RCC 7860 (cell line): ENCODE measurements at regions not wholly inside any gene's neighbourhood (a gene's known extent, or its start where the extent isn't known, plus 50 kb on each side); places are given as distances from the start of the nearest gene placed in this dataset.
"Not testable (repeated sequence)": the region's sequence is repeated elsewhere in the genome, so short reads cannot be mapped to it uniquely, and the experiment has no call there.

Experiments used
- DNase-seq: peaks from one replicate; pipeline ENCODE4 v3.0.0-alpha.2; 2015; ENCODE audit warnings: low spot score
- FAIRE-seq: peaks from 2 replicates; lab custom pipeline; 2012; peaks lifted over from hg19 to GRCh38; lab: Jason Lieb, UNC

GRCh38 chr7:79787096-79787495 is 333.6 kb upstream of the MAGI2 start:
- FAIRE-seq = no peak
- DNase-seq = no peak

DNA sequence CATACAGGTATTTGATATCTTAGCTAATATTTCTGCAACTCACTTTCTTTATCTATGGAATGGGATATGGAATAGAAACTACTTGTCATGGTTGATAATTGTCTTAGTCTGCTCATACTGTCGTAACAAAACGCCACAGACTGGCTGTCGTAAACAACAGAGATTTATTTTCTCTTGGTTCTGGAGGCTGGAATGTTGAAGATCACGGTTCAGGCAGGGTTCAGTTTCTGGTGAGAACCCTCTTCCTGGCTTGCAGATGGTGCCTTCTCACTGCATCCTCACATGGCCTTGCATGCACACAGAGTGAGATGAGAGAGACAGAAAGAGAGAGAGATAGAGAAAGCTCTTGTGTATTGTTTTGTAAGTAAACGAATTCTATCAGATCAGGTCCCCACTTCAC is 332.7 kb upstream of the MAGI2 start:
- DNase-seq (no peak), FAIRE-seq (no peak)

- FAIRE-seq (no peak), DNase-seq (no peak)
Observed at GRCh38 chr7:79785556-79785955, 332.1 kb upstream of the MAGI2 start.

GRCh38 chr7:79782906-79783305 is 329.4 kb upstream of the MAGI2 start:
- no peak for DNase-seq
- no peak for FAIRE-seq

DNA sequence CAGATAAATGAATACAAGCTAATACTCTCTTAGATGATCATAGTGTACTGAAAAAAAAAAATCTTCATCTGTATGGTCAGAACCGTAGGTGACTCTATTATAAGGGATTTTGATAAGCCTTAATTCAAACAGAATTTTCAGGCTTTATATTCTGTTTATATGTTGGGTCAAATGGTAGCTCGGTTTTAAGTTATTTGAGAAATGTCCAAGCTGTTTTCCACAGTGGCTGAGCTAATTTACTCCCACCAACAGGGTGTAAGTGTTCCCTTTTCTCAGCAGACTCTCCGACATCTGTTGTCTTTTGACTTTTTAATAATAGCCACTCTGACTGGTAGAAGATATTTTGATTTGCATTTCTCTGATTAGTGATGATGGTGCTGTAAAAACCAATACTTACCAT is 328.8 kb upstream of the MAGI2 start:
- no peak for FAIRE-seq
- no peak for DNase-seq

DNA sequence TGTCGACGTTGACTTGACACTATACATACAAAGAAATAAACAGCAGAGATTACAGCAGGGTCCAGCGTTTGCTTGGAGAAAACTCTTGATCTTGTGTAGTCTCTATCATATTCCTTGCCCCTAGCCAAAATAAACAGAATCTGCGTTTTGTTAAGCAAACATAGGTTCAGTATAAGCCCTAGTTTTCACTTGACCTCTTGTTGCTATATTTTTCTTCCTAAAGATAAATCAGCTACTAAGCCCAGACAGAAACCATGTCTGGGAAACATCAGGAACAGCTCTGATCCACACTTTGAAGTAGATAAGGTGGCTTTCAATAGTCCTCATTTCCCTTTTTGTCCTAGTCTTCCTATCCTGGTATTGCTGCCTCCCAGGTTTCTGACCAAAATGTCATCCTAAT is 328.2 kb upstream of the MAGI2 start:
- no peak for DNase-seq
- no peak for FAIRE-seq

GRCh38 chr7:79778786-79779770 is 325.6 kb upstream of the MAGI2 start:
- FAIRE-seq = no peak

GRCh38 chr7:79775911-79776310 is 322.4 kb upstream of the MAGI2 start:
- DNase-seq = no peak
- no peak for FAIRE-seq

More at GRCh38 chr7:79778786-79779770, 325.6 kb upstream of the MAGI2 start:
- no peak for DNase-seq

- peak; percentile 20 for FAIRE-seq
Observed at GRCh38 chr7:79774150-79774549, 320.7 kb upstream of the MAGI2 start.

GRCh38 chr7:79770970-79771369 is 317.5 kb upstream of the MAGI2 start:
- FAIRE-seq = no peak
- no peak for DNase-seq

More at GRCh38 chr7:79774150-79774549, 320.7 kb upstream of the MAGI2 start:
- DNase-seq = no peak

- DNase-seq (no peak), FAIRE-seq (no peak)
Observed at GRCh38 chr7:79770063-79770462, 316.6 kb upstream of the MAGI2 start.

DNA sequence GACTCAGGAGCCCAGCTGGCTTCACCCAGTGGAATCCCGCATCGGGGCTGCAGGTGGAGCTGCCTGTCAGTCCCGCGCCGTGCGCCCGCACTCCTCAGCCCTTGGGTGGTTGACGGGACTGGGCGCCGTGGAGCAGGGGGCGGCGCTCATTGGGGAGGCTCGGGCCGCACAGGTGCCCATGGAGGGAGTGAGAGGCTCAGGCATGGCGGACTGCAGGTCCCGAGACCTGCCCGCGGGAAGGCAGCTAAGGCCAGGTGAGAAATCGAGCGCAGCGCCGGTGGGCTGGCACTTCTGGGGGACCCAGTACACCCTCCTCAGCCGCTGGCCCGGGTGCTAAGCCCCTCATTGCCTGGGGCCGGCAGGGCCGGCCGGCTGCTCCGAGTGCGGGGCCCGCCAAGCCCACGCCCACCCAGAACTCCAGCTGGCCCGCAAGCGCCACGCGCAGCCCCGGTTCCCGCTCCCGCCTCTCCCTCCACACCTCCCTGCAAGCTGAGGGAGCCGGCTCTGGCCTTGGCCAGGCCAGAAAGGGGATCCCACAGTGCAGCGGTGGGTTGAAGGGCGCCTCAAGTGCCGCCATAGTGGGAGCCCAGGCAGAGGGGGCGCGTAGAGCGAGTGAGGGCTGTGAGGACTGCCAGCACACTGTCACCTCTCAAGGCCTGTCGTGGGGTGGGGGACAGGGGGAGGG is 314.6 kb upstream of the MAGI2 start:
- DNase-seq, FAIRE-seq: not testable (repeated sequence)

GRCh38 chr7:79767192-79767591 is 313.7 kb upstream of the MAGI2 start:
- FAIRE-seq = not testable (repeated sequence)

DNA sequence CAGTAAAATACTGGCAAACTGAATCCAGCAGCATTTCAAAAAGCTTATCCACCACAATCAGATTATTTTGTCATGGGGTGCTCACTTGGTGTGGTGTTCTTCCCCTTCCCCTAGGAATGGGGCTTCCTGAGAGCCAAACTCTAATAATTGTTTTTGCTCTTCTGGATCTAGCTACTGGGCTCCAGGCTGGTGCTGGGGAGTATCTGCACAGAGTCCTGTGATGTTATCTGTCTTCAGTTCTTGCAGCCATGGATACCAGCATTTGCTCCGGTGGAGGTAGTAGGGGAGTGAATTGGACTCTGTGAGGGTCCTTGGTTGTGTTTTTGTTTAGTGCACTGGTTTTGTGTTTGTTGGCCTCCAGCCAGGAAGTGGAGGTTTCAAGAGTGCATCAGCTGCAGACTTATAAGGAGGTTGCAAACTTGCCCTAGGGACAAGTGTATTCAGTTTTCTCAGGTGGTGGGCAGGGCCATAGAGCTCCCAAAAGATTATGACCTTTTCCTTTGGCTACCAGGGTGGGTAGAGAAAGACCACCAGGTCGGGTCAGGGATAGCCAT is 308.5 kb upstream of the MAGI2 start:
- no peak for FAIRE-seq
- no peak for DNase-seq

More at GRCh38 chr7:79767192-79767591, 313.7 kb upstream of the MAGI2 start:
- not testable (repeated sequence) for DNase-seq

DNA sequence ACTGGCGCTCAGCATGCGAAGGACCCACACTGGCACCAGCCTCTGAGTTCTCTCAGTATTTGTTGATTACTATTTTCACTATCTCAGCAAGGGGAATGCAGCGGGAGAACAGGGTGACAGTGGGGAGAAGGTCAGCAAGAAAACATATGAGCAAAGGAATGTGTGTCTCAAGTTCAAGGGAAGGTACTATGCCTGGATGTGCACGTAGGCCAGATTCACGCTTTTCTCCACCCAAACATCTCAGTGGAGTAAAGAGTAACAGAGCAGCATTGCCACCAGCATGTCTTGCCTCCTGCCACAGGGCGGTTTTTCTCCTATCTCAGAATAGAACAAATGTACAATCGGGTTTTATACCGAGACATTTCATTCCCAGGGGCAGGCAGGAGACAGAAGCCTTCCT is 297.5 kb upstream of the MAGI2 start:
- DNase-seq, FAIRE-seq: not testable (repeated sequence)

DNA sequence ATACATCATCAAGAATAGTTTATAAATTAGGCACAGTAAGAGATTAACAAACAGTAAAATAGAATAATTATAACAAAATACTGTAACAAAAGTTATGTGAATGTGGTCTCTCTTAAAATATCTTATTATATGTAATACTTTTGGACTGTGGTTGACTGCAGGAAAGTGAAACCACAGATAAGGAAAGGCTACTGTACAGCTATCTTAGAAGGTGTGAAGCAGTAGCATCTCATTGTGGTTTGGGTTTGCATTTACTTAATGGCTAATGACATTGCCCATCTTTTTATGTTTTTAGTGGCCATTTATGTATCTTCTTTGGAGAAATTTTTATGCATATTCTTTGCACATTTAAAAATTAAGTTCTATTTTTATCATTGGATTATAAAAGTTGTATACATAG is 296.4 kb upstream of the MAGI2 start:
- DNase-seq (no peak), FAIRE-seq (no peak)

GRCh38 chr7:79741684-79742083 is 288.2 kb upstream of the MAGI2 start:
- DNase-seq = no peak

DNA sequence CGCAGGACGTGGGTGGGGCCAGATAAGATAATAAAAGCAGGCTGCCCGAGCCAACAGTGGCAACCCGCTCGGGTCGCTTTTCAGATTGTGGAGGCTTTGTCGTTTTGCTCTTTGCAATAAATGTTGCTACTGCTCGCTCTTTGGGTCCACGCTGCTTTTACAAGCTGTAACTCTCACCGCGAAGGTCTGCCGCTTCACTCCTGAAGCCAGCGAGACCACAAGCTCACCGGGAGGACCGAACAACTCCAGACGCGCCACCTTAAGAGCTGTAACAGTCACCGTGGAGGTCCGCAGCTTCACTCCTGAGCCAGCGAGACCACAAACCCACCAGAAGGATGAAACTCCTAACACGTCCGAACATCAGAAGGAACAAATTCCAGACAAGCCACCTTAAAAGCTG is 286.6 kb upstream of the MAGI2 start:
- DNase-seq = no peak
- no peak for FAIRE-seq

More at GRCh38 chr7:79741684-79742083, 288.2 kb upstream of the MAGI2 start:
- no peak for FAIRE-seq

- not testable (repeated sequence) for DNase-seq, FAIRE-seq
Observed at GRCh38 chr7:79739036-79739709, 285.7 kb upstream of the MAGI2 start.

GRCh38 chr7:79736418-79736817 is 283.0 kb upstream of the MAGI2 start:
- no peak for FAIRE-seq
- no peak for DNase-seq

- no peak for FAIRE-seq
- DNase-seq = no peak
Observed at GRCh38 chr7:79735012-79735411, 281.5 kb upstream of the MAGI2 start.
